Hepatocyte (in vitro differentiated cells): ENCODE measurements at regions not wholly inside any gene's neighbourhood (a gene's known extent, or its start where the extent isn't known, plus 50 kb on each side); places are given as distances from the start of the nearest gene placed in this dataset.

ENCODE experiments used
- DNase-seq: peaks from one replicate; pipeline ENCODE4 v3.0.0-alpha.2; 2016; ENCODE audit warnings: low spot score
- H2AFZ ChIP-seq: fragments of 200-600 bp; sonication (generic); 2 replicates; pipeline ENCODE4 v1.6.0; 2016; ENCODE audit warnings: antibody characterized with exemption, mild to moderate bottlenecking
- H3K27ac ChIP-seq: fragments of 200-600 bp; sonication (generic); 2 replicates; pipeline ENCODE4 v1.5.1; 2016; ENCODE audit warnings: mild to moderate bottlenecking
- H3K27me3 ChIP-seq: fragments of 200-600 bp; sonication (generic); 2 replicates; pipeline ENCODE4 v1.6.1; 2016
- H3K36me3 ChIP-seq: fragments of 200-600 bp; sonication (generic); replicated peaks from 2 replicates; pipeline ENCODE4 v1.5.1; 2016; ENCODE audit warnings: low read depth; ENCODE audit not compliant: insufficient read depth
- H3K4me1 ChIP-seq: fragments of 200-600 bp; sonication (generic); 2 replicates; pipeline ENCODE4 v1.5.1; 2016; ENCODE audit warnings: mild to moderate bottlenecking, moderate library complexity; ENCODE audit not compliant: insufficient read depth
- H3K4me2 ChIP-seq: fragments of 200-600 bp; sonication (generic); 2 replicates; pipeline ENCODE4 v1.6.0; 2016
- H3K4me3 ChIP-seq: fragments of 200-600 bp; sonication (generic); 2 replicates; pipeline ENCODE4 v1.5.1; 2016; ENCODE audit warnings: mild to moderate bottlenecking
- H3K79me2 ChIP-seq: fragments of 200-600 bp; sonication (generic); 2 replicates; pipeline ENCODE4 v1.6.0; 2017; ENCODE audit warnings: mild to moderate bottlenecking
- H3K9me2 ChIP-seq: fragments of 200-600 bp; sonication (generic); replicated peaks from 2 replicates; pipeline ENCODE4 v1.6.0; 2017; ENCODE audit warnings: mild to moderate bottlenecking; ENCODE audit not compliant: insufficient read depth
- H3K9me3 ChIP-seq: fragments of 200-600 bp; sonication (generic); 2 replicates; pipeline ENCODE4 v1.5.1; 2016; ENCODE audit warnings: low read depth, mild to moderate bottlenecking
- H4K20me1 ChIP-seq: fragments of 200-600 bp; sonication (generic); 2 replicates; pipeline ENCODE4 v1.6.0; 2016; ENCODE audit warnings: mild to moderate bottlenecking; ENCODE audit not compliant: insufficient read depth, poor library complexity, severe bottlenecking
- EZH2 ChIP-seq: fragments of 200-600 bp; sonication (generic); IDR thresholded peaks from 2 replicates; pipeline ENCODE4 v1.6.1; 2016; ENCODE audit warnings: antibody characterized with exemption, mild to moderate bottlenecking, borderline replicate concordance
- EZH2phosphoT487 ChIP-seq: fragments of 200-600 bp; sonication (generic); IDR thresholded peaks from one replicate; pipeline ENCODE4 v1.6.1; 2018; ENCODE audit warnings: antibody characterized with exemption, mild to moderate bottlenecking, low read depth, moderate library complexity; ENCODE audit not compliant: unreplicated experiment, severe bottlenecking
- WGBS: methylation state at CpG from one replicate; pipeline ENCODE4 v1.1.6; 2016; ENCODE audit warnings: low lambda C conversion rate; ENCODE audit errors: missing lambda C conversion rate; 5-methylcytosine and 5-hydroxymethylcytosine counted together
- TF ChIP-seq, protein P1 (sequence below): fragments of 200-600 bp; sonication (generic); IDR thresholded peaks from 2 replicates; pipeline ENCODE4 v1.5.1; 2016; ENCODE audit warnings: antibody characterized with exemption, mild to moderate bottlenecking; ENCODE audit not compliant: poor library complexity

DNA sequence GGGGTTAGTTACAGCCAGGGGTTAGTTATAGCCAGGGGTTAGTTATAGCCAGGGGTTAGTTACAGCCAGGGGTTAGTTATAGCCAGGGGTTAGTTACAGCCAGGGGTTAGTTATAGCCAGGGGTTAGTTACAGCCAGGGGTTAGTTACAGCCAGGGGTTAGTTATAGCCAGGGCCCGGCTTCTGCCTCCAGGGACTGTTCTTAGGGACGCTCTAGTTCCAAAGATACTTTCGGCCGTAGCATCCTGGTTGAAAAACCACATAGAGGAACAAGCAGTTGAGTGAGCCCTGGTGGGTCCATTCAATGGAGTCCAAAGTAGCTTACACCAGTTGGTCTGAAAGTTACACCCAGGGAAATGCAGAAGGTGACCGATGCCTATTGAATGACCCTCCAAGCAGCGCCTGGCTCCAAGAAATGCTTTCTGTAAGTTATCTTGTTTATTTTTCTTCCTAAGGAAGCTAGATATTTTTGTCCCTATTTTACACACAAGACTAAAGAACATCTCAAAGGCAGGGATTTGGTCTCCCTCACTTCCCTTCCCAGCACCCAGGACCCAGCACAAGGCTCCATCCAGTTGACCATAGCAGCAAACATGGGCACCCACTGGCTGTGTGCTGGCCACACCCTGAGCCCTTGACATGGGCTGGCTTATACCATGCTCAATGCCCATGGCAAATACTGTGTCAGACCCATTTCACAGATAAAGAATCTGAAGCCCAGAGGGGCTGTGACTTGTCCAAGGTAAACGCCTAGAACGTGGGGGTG is 49.7 kb upstream of the SHISAL1 start:
- WGBS, result 98% methylated on average over 8 of the region's 8 CpGs
- DNase-seq, result no peak
- no peak for TF ChIP-seq EZH2
- TF ChIP-seq EZH2phosphoT487, result no peak
- TF ChIP-seq, protein P1, sequence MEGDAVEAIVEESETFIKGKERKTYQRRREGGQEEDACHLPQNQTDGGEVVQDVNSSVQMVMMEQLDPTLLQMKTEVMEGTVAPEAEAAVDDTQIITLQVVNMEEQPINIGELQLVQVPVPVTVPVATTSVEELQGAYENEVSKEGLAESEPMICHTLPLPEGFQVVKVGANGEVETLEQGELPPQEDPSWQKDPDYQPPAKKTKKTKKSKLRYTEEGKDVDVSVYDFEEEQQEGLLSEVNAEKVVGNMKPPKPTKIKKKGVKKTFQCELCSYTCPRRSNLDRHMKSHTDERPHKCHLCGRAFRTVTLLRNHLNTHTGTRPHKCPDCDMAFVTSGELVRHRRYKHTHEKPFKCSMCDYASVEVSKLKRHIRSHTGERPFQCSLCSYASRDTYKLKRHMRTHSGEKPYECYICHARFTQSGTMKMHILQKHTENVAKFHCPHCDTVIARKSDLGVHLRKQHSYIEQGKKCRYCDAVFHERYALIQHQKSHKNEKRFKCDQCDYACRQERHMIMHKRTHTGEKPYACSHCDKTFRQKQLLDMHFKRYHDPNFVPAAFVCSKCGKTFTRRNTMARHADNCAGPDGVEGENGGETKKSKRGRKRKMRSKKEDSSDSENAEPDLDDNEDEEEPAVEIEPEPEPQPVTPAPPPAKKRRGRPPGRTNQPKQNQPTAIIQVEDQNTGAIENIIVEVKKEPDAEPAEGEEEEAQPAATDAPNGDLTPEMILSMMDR, result no peak
- Histone ChIP-seq H3K27me3 (no peaks in the 10 kb centered on the region), H4K20me1 (no peaks in the 10 kb centered on the region), H3K79me2 (no peaks in the 10 kb centered on the region), H3K9me3 (no peaks in the 10 kb centered on the region), H2AFZ (no peak overlapping the region), H3K4me3 (no peak overlapping the region), H3K4me2 (no peak overlapping the region), H3K27ac (peak overlapping the region; percentile 72), H3K4me1 (peaks cover 7% of the 10 kb centered on the region), H3K36me3 (no peaks in the 10 kb centered on the region), H3K9me2 (no peaks in the 10 kb centered on the region)
